Astrocyte of the hippocampus (primary cell): ENCODE measurements at regions not wholly inside any gene's neighbourhood (a gene's known extent, or its start where the extent isn't known, plus 50 kb on each side); places are given as distances from the start of the nearest gene placed in this dataset.
"Not testable (repeated sequence)": the region's sequence is repeated elsewhere in the genome, so short reads cannot be mapped to it uniquely, and the experiment has no call there.

Experiments used
- DNase-seq: peaks from one replicate; pipeline ENCODE4 v3.0.0; 2011; ENCODE audit warnings: low read depth, low spot score

DNA sequence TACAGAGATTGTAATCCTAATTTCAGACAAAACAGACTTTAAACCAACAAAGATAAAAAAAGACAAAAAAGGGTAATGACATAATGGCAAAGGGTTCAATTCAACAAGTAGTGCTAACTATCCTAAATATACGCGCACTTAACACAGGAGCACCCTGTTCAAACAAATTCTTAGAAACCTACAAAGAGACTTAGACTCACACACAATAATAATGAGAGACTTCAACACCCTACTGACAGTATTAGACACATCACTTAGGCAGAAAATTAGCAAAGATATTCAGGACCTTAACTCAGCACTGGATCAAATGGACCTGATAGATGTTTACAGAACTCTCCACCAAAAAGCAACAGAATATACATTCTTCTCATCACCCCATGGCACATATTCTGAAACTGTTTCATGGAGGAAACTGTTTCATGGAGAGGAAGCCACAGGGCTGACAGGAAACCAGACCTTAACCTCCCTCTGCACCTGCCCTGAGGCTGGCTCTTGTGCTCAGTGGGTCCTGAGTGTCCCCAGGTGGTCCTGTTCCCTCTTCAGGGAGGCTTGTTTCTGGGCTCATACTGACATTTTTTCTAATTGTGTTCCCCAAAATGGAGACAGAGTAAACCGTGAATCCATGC lies 54.7 kb downstream of the OR4M2 start:
- DNase-seq: not testable (repeated sequence)

DNA sequence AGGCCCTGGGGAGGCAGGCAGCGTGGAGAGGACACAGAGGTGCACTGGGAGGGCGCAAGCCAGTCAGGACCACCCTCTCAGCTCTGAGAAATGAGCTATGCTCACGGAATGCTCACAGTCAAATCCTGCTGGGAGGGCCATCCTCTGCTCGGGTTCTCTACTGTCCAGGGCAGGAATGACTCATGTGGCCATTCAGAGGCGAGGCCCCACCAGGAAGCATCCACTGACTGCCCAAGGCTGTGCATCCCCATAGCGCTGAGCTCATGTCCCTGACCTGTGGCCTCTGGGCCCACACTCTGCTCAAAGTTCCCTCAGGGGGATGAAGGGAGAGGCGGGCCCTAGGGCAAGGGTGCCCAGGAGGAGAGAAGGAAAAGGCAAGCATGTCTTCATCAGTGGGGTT lies 57.2 kb downstream of the OR4M2 start:
- DNase-seq: not testable (repeated sequence)

DNA sequence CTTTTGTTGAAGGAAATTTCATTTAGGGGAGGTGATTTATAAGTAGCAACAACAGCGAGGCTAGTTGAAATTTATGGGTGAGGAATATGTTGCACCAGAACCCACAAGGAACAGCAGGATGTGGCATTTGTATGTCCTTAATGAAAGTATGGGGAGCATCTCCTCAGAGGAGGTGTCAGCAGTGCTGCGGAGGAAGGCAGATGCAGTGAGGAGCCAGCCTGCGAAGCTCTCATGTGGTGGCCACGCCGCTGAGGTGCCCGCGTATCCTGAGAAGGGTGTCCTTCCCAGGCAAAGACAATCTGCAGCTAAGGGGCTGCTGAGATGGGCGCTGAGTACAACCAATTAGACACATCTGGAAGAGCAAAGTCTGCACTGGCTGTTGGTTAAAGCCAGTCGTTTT lies 60.8 kb downstream of the OR4M2 start:
- not testable (repeated sequence) for DNase-seq

DNA sequence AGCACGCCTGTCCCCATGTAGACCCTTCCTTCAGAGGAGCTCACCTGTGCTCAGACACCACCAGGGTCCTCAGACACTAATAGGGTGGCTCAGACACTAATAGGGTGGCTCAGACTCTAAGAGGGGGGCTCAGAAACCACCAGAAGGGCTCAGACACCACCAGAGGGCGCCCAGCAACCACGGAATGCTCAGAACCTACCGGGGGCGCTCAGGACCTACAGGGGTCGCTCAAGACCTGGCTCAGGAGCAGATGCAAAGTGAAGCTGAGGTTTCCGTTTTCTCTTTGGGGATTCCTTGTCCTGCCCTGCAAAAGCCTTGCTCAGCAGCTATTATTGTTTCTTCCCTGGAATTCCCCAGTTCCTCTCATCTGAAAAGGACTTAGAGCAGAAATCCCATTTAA lies 67.8 kb downstream of the OR4M2 start:
- not testable (repeated sequence) for DNase-seq

- not testable (repeated sequence) for DNase-seq
Measured at GRCh38 chr15:22158243-22158642, 77.9 kb downstream of the OR4M2 start.

DNA sequence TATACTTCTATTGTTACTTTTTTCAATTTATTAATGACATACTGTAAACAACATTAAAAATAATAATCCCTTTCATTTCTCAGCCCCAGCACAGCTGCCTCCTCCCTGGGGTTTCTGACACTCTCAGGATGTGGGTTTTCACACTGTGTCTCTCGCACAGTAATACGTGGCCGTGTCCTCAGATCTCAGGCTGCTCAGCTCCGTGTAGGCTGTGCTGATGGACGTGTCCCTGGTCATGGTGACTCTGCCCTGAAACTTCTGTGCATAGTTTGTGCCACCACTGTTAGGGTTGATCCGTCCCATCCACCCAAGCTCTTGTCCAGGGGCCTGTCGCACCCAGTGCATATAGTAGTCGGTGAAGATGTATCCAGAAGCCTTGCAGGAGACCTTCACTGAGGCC lies 80.0 kb downstream of the OR4M2 start:
- not testable (repeated sequence) for DNase-seq

GRCh38 chr15:22160741-22161140 lies 80.4 kb downstream of the OR4M2 start:
- not testable (repeated sequence) for DNase-seq

GRCh38 chr15:22161398-22161797 lies 81.1 kb downstream of the OR4M2 start:
- DNase-seq: not testable (repeated sequence)

DNA sequence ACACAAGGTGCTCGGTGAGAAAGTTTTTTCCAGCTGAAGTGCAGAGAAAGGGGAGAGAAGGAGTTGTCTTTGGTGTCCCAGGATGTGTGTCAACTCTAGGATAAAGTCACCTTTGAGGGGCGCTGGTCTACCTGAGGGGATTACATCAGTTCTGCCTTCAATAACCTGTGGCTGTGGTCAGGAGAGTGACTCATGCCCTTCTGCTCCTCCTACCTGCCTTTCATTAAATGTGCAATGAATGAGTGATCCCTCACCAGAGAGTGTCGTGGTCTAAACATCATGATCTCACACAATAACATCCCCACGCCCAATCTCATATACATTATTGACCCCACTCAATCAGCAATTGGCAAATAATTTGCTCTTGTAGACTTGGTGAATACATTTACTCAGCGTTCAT lies 83.4 kb downstream of the OR4M2 start:
- not testable (repeated sequence) for DNase-seq

- DNase-seq: not testable (repeated sequence)
Measured at GRCh38 chr15:22167521-22167920, 87.2 kb downstream of the OR4M2 start.

GRCh38 chr15:22173029-22173998 lies 93.0 kb downstream of the OR4M2 start:
- DNase-seq: not testable (repeated sequence)

- DNase-seq: not testable (repeated sequence)
Measured at GRCh38 chr15:22174088-22174487, 93.8 kb downstream of the OR4M2 start.

DNA sequence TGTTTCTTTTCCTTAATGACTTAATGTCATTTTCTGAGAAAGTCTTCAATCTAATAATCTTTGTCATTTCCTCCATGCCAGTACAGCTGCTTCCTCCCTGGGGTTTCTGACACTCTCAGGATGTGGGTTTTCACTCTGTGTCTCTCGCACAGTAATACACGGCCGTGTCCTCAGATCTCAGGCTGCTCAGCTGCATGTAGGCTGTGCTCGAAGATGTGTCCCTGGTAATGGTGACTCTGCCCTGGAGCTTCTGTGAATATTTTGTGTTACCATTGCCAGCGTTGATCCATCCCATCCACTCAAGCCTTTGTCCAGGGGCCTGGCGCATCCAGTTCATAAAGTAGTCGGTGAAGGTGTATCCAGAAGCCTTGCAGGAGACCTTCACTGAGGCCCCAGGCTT lies 97.6 kb downstream of the OR4M2 start:
- DNase-seq: not testable (repeated sequence)

DNA sequence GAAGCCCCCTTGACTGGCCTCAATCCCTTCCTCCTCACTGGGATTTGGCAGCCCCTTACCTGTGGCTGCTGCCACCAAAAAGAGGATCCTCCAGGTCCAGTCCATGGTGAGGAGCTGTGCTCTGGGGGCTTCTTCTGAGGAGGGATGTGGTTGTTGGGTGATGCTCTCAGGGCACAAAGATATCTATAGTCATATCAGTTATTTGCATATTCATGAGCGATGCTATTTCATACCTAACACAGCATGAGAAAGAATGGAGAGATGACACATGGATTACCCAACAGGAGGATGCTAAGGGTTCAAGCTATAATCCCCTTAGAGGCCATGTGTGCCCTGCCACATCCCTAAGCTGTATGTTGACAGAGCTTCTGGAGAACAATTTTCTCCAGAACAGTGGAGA lies 98.1 kb downstream of the OR4M2 start:
- DNase-seq: not testable (repeated sequence)

- DNase-seq: not testable (repeated sequence)
Measured at GRCh38 chr15:22179043-22179442, 98.7 kb downstream of the OR4M2 start.

DNA sequence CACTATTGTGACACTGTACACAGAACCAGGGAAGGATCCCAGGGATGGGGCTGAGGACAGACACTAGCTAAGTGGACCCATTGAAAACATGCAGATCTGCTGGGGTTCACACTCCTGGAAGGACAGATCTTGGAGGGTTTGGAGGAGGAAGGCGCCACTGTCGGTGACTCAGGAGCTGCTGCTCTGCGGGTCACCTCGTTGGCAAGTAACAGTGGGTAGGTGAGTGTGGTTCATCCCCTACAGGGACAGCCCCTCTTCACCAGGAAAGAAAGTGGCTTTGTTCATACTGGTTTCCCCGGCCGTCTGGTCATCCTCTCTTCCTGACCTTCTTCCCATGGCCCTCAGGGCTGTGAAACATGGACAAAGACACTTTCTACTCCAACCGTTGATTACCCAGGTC lies 100.3 kb downstream of the OR4M2 start:
- not testable (repeated sequence) for DNase-seq

GRCh38 chr15:22184678-22185077 lies 104.4 kb downstream of the OR4M2 start:
- DNase-seq: not testable (repeated sequence)

DNA sequence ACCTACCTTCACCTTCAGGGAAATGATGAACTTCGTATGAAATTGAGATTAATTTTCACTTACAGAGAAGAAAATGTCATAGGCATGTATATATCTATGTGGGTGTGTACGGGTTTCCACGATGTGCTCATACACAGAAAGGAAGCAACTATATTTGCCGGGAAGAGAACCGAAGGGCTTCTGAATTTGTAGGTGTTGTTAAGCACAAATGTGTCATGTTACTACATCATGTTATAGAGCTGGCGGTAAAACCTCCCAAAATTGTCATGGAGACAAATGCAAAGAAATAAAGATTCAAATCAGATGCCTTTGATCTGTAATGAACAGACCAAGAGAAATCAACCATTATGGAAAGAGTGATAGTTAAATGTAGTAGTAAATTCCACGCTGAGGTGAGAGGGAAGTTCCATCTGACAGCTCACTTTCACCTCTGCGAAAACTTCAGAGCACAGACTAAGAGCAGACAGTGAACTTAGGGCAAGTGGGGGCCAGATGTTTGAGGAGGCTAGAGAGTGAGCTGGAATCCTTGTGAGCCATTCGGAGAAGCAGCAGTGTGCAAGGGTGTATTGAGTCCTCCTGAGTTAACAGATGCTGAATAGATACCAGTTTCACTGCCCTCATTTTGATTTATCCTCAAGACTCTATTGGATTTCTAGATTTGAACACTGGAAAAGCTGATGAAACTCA lies 106.7 kb downstream of the OR4M2 start:
- DNase-seq: not testable (repeated sequence)

- not testable (repeated sequence) for DNase-seq
Measured at GRCh38 chr15:22191818-22192217, 111.5 kb downstream of the OR4M2 start.

- DNase-seq: not testable (repeated sequence)
Measured at GRCh38 chr15:22194739-22195617, 114.7 kb downstream of the OR4M2 start.

- DNase-seq: not testable (repeated sequence)
Measured at GRCh38 chr15:22196423-22196822, 116.1 kb downstream of the OR4M2 start.
